NCI-H748 treated with DMSO at 0.1 percent for 48 hours (cell line): ENCODE measurements at regions not wholly inside any gene's neighbourhood (a gene's known extent, or its start where the extent isn't known, plus 50 kb on each side); places are given as distances from the start of the nearest gene placed in this dataset.
"Not testable (repeated sequence)": the region's sequence is repeated elsewhere in the genome, so short reads cannot be mapped to it uniquely, and the experiment has no call there.

Source experiments
- DNase-seq: peaks from one replicate; lab custom pipeline; 2025; lab: John Stamatoyannopoulos, UW

DNA sequence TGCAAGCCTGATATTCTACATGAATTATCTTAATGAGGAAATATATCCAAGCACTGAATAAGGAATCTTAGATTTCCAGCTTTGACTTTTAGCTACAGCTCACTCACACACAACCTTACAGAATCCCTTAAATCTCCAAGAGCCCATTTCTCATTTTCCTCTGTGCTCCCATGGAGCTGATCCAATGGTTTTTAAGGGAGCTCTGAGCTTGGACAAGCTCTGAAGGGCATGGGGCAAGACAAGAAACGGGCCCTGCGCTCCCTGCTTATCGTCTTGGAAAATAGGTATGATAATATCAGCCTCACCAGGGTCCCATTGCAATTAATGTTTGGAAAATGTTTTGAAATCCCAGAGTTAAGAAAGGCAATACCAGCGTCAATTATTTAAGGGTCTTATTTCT lies 1021.7 kb downstream of the NR2F1-AS1 start:
- DNase-seq: no peak

DNA sequence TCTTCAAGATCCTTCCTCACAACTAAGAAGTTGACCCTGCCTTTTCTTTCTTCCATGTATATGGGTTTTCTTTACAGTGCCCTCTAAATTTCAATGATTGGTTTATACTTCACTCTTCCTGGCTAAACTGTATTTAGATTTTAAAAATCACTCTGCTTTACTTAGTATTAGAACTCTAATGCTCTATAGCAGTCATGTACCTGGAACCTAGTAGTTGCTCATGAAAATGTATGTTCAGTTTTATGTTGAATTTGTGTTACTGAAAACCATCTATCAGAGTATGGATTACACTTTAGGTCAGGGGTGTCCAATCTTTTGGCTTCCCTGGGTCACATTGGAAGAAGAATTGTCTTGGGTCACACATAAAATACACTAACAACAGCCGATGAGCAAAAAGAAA lies 1024.3 kb downstream of the NR2F1-AS1 start:
- no peak for DNase-seq

DNA sequence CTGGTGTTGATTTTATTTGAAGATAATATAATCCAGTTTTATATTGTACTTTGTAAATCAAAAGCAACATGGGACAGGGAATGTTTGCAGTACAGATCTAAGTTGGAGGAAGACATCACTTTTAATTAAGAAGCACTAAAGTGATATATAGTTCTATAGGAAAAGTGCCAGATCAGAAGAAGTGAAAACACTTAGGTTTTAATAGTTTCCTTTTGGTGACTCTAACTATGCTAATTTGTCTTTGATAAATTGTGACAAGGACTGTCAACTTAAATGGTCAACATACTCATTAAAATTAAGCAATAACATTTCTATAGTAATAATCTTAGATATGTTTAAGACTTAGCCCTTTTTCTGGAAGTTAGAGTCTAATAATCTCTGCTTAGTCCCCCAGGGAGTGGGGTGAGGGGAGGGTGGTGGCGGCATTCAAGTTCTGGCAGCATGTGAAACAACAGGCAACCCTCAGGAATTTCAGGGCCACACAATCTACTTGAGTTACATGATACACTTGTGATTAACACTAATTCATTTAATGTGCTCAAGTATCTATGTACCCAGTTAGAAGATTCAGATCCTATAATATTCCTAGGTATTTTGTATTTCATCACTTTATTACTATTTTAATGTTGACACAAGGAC lies 1026.5 kb downstream of the NR2F1-AS1 start:
- no peak for DNase-seq

GRCh38 chr5:92553326-92553725 lies 1027.7 kb downstream of the NR2F1-AS1 start:
- no peak for DNase-seq

- peak; percentile 87 for DNase-seq
These were observed 1028.5 kb downstream of the NR2F1-AS1 start for GRCh38 chr5:92552206-92553160.

- no peak for DNase-seq
These were observed 1032.7 kb downstream of the NR2F1-AS1 start for GRCh38 chr5:92548346-92548745.

DNA sequence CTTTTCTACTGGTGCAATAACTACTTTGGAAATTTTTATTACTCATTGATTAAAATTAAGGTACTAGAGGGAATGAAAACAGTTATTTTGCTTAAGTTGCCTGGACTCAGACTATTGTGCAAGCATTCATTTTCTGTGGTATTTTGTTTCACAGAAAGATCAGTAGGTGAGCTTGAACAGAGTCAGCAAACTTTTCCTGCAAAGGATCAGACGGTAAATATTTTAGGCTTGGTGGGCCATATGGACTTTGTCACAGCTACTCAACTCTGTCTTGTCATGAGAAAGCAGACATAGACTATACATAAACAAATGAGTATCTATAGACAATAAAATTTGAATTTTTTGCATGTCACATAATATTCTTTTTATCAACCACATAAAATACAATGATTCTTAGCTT lies 1036.4 kb downstream of the NR2F1-AS1 start:
- no peak for DNase-seq

DNA sequence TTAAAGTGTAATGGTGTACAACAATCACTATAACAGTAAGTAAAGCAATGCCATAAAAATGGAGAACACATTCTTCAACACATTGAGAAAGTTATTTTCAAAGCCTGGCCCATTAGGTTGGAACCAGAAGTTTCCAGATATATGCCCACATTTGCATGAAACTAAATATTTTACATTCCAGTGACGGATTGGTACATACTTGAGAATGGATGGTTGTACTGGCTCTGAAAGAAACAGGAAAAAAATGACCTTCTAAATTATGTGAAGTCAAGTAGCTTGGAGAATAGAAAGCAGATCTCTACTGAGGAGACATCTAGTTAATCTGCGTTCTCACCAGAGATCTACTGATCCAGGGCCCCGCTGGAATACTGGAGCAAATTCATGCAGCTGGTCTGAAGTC lies 1037.0 kb downstream of the NR2F1-AS1 start:
- DNase-seq: no peak

- DNase-seq: no peak
These were observed 1037.8 kb downstream of the NR2F1-AS1 start for GRCh38 chr5:92543201-92543600.

- DNase-seq: not testable (repeated sequence)
These were observed 1039.0 kb downstream of the NR2F1-AS1 start for GRCh38 chr5:92542017-92542416.

- DNase-seq: no peak
These were observed 1053.5 kb downstream of the NR2F1-AS1 start for GRCh38 chr5:92527311-92528078.

GRCh38 chr5:92525131-92525530 lies 1055.9 kb downstream of the NR2F1-AS1 start:
- DNase-seq: no peak

GRCh38 chr5:92519811-92520632 lies 1061.0 kb downstream of the NR2F1-AS1 start:
- peak; percentile 95 for DNase-seq

- DNase-seq: peak; percentile 82
These were observed 1062.6 kb downstream of the NR2F1-AS1 start for GRCh38 chr5:92518318-92518904.

GRCh38 chr5:92514896-92515295 lies 1066.1 kb downstream of the NR2F1-AS1 start:
- no peak for DNase-seq

- no peak for DNase-seq
These were observed 1068.0 kb downstream of the NR2F1-AS1 start for GRCh38 chr5:92513067-92513466.

DNA sequence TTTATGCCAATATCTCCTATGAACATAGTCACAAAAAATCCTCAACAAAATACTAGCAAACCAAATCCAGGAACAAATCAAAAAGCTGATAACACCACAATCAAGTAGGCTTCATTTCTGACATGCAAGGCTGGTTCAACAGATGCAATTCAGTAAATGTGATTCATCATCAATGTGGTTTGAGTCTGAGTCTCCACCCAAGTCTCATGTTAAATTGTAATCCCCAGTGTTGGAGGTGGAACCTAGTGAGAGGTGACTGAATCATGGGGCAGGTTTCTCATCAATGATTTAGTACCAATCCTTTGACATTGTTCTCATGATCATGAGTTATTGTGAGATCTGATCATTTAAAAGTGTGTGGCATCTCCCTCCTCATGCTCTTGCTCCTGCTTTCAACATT lies 1072.7 kb downstream of the NR2F1-AS1 start:
- DNase-seq: no peak

DNA sequence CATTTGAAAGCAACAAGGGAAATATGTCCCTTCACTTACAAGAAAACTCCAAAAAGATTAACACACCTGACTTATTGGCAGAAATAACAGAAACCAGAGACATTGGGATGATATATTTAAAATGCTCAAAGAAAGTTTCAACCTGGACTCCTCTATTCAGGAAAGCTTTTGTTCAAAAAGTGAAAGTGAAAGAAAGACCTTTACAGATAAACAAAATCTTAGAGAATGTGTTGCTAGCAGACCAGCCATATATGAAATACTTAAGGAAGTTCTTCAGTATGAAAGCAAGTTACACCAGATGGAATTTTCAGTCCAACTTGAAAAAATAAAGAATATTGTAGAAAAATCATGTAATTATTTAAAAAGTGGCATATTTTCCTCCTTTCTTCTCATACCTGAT lies 1075.1 kb downstream of the NR2F1-AS1 start:
- no peak for DNase-seq

DNA sequence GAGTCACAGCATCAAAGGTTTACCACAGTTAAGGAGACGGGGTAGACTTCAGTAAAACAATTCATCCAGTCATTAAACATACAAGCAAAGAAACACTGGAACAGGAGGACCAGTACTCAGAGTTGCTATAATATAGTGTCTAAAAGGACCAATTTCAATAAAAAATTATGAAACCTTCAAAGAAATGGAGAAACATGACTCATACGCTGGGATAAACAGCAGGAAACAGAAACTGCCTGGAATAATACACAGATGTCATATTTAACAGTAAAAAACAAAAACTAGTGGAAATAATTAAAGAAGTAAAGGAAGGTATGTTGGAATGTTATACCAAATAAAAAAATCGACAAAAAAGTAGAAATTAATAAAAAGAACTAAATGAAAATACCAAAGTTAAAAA lies 1075.9 kb downstream of the NR2F1-AS1 start:
- DNase-seq: no peak

DNA sequence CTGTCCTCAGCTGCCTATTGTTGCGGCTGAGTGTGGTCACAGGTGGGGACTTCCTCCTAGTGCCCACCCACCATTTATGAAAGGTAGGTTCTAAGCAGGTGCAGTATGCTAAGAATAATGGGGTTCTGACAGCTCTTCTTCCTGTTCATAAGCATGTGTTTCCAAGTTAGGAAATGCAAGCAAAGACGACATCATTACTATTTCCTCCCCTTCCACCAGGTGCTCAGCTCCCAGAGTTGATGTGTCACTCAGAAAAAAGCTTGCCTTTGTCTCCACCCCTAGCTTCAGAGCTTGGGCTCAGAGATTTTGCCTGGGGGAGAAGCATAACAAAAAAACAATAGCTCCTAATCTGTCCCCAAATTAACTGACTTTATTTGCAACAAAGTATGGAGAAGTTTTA lies 1076.7 kb downstream of the NR2F1-AS1 start:
- no peak for DNase-seq

DNA sequence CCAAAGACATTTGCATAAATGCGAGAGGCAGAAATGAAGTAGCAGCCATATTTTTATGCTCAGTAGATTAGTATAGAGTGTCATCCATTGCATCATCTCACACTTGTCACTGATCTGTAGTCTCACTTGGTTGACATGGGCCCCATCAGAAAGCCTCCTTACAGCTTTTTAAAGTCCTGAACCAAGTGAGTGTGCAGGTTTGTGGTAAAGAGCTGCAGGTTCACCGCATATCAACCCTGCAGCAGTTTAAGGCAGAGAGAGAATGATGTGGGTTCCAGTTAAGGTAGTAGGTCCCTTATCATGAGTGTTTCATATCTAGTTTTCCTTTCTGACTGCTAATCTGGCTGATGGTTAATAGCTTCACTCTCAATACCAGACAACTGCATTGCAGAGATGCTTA lies 1080.3 kb downstream of the NR2F1-AS1 start:
- DNase-seq: no peak
